ENCODE measurements at regions not wholly inside any gene's neighbourhood (a gene's known extent, or its start where the extent isn't known, plus 50 kb on each side); places are given as distances from the start of the nearest gene placed in this dataset.
"Not testable (repeated sequence)": the region's sequence is repeated elsewhere in the genome, so short reads cannot be mapped to it uniquely, and the experiment has no call there.

DNA sequence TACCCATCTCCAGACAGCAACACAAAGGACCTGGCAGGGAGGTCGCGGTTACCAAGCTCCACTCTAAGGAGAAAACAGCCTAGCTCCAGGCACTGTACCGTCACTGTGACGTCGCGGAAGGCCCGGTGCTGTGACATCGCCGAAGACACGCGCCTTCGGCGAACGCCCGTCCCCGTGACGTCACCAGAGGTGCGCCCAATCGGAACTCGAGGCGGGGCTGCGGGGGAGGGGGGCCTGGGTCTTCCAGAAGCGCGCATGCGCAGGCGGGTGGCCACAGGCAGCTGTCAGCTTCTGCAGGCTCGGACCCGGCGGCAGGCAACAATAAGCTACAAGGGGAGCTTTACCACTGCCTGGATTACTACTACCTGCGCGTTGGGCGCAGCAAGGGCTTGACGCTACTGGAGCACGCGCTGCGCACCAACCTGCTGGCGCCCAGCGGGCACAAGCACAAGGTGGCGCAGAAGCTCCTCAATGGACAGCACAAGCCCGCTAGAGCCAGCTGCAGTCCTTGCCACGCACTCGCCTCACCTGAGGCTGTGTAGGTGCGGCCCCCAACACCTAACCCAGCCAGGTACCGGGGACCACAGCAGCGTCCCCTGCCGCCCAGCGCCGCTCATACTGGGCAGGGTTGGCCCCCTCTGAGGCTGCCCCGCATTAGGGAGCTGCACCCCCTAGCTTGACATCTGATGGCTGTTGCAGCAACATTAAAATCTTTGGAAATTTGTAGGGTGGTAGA, 208.4 kb downstream of the TPST1 start:
- DNase-seq (ENCODE audit: low spot score), result no peak

DNA sequence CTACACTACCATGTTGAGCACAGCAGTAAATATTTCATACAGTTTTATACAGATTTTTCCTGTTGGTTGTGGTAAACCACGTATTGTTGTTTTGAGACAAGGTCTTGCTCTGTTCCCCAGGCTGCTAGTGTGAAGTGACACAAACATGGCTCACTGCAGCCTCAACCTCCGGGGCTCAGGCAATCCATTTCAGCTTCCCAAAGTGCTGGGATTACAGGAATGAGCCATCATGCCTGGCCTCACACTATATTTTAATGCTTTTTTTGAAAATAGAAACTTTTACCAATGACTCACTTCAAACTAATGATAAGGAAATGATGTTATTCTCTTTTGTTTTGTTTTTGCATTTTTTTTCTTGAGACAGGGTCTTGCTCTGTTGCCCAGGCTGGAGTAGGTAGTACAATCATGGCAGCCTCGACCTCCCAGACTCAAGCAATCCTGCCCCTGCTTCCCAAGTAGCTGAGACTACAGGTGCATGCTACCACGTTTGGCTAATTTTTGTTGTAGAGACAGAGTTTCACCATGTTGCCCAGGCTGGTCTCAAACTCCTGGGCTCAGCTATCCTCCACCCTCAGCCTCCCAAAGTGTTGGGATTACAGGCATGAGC, 210.6 kb downstream of the TPST1 start:
- DNase-seq (ENCODE audit: low spot score), result no peak

DNA sequence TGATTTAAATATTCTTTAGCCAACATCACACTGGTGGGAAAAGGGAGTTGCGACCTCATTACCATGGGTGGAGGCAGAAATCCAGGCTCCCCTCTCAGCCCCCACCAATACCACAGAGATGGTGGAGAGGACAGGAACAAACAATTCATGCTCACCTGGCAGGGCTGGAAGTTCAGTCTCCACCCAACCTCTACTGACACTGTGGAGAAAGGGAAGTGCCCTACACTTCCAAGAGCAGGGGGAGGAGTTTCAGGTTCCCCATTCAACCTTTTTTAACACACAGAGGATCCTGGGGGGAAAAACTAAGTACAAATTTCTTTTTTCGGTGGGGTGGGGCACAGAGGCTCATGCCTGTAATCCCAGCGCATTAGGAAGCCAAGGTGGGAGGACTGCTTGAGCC, 210.1 kb upstream of the KCTD7 start:
- DNase-seq (ENCODE audit: low spot score), result no peak

DNA sequence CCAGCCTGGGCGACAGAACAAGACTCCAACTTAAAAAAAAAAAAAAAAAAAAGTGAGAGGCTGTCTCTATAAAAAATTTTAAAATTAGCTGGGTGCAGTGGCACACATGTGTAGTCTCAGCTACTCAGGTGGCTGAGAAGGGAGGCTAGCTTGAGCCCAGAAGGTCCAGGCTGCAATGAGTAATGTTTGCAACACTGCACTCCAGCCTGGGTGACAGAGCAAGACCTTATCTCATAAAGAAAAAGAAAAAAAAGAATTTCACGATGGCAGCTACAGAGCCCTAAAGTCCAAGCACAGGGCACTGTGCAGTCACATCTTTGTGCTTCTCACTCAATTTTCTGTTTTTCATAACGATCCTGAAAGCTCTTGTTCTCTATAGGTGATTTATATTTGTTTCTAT, 209.5 kb upstream of the KCTD7 start:
- no peak for DNase-seq (ENCODE audit: low spot score)

DNA sequence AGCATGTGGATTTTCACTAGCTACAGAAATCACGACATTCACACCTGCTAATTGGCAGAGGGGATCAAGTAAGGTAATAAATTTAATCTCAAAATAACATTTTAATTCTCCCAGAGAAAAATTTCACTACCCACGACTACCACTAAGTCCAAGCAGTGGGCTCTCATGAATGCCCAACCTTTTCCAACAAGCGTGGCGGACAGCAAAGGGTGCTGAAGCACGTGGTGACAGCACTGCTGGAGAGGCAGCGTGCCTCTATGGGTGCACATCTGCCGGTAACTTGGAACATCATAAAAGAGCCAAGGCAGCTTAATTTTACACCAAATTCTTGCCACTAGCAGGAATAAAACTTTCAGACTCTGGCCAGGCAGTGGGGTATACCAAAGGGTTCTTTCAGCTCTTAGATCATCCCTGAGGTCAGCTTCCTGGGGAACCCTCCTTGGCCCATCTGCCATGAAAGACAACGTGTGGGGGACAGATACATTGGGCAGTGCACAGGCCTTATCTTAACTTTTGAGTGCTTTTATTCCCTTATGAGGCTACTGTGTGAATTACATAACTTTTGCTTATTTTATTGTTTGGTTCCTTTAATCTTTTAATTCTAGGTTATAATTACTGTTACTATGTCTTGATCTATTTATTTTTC, 206.7 kb upstream of the KCTD7 start:
- no peak for DNase-seq (ENCODE audit: low spot score)

DNA sequence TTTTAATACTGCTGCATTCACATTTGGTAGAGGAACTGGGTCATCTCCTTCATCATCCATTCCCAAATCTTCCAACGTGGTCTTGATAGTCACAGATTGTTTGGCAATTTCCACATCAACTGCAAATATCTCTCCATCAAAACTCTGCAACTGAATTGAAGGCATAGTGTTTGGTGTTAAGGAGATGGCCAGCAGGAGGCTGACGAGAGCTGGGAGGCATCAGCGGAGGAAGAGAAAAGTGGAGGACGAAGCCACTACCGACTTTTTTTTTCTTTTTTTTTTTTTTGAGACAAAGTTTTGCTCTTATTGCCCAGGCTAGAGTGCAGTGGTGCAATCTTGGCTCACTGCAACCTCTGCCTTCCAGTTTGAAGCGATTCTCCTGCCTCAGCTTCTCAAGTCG, 205.0 kb upstream of the KCTD7 start:
- no peak for DNase-seq (ENCODE audit: low spot score)

DNA sequence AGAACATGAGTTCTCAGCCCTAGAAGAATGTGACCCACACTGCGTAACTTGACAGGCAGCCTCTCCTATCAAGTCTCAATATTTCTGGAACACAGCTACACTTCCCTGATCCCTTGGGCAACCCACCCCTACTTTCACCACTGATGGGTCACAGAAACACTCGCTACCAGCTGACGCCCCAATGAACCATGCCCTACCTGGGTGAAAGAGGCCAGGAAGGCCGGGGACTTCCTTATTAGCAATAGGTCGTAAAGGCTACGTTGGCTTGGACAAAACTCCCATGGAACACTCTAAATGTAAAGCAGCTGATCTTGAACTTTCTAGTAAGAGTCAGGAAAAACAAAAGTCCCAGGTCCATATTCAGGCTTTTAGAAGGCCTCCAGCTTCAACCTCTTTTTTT, 202.3 kb upstream of the KCTD7 start:
- DNase-seq (ENCODE audit: low spot score), result no peak

DNA sequence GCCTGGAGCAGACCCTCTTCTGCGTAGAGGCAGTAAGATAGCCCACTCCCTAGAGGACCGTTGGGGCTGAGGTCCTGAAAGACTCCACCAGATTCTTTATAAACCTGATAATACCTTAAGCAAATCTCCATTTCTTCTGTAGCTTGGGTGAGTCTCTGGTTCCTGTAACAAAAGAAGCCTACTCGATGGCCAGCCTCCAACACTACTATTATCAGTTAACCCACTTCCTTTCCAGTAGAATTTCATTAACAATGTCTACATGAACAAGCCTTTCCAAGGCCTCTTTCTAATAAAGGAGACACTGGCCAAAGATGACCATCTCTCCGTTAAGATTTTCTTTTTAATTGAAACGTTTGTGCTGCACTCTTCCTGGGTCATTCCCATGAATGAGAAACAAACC, 201.7 kb upstream of the KCTD7 start:
- no peak for DNase-seq (ENCODE audit: low spot score)

DNA sequence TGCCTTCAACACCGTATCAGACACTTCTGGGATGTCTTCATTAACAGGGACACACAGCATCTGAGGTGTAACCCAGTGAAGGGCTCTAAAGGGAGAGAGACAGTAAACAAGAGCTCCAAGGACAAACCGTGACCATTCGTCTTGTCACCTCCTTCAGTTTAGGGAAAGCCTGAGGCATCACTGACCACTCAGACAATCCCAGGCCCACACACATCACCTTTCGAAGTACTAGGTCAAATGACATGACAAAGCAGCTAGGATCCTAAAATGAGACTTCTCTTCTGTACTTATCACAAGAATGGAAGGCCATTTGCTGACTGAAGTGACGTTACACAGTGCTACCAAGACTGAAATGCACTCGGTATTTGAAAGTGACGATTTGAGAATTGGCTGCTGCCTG, 200.7 kb upstream of the KCTD7 start:
- no peak for DNase-seq (ENCODE audit: low spot score)

DNA sequence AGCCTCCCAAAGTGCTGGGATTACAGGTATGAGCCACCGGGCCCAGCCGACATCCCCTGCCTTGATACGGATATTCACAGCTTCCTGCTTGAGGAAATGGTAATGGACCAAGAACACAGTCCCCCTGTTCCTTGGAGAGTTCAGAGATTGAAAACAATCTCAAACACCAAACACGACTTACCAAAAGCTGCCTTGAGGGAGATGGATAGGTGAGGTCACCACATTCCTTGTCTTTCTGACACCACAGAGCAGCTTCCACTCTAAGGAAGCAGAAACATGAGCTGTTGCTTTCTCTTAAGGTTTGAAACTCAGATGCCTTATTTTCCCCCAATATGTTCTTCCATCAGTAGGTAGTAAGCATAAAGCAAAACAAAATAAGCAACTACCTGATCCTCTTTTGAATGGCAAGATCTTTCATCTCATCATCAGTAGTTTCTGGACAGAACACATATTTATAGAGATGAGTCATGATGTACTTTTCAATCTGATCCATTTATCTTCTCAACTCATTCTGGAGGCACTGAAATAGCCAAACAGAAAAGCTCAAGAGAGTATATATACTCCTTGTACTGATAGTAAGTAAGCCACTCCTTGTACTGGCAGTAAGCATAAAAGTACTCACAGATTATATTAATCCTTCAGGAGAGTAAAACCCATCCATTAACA, 199.1 kb upstream of the KCTD7 start:
- no peak for DNase-seq (ENCODE audit: low spot score)

DNA sequence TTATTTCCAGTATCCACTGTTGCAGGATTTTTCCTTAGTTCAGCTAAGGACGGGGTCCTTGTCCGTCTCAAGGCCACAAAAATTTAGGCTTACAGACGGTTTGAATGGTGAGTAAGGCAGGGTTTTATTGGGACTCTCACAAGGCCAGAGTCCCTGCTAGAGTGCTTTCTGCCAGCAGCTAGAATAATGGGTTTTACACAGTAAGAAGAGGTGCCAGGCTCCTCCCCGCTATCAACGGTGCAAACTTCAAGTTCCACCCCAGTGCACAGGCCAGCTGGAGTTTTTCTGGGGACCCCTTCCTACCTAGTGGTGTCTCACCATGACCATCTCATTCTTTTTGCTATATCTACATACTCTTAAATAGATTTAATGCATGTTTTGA, 198.5 kb upstream of the KCTD7 start:
- DNase-seq (ENCODE audit: low spot score), result no peak

DNA sequence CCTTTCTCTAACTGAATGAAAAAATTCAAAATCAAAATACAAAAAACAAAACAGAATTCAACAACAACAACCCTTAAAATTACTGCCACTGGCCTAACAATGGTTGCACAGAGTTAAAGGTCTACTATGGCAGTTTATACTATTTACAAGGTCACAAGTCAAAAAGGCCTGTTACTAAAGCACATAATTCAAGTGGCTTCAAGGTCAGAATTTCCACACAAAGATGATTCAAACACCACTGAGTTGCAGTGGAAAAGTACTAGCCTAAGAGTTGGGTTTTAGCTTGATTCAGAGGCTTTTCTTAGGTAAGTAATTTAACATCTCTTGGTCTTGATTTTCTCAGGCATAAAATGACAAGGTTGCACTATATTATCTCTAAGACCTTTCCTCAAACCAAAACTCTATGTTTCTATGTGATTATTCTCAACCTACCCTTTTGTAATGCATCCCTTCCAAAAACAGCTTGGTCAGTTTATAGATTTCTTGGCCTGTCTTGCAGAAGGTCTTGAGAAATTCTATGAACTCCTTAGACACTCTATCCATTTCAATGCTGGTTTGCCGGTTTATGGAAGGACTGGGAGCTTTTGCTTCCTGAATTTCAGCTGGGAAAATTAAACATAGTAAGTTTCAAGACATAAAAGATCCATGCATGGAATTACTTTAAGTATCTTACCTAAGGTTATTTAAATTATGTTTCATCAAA, 189.8 kb upstream of the KCTD7 start:
- DNase-seq (ENCODE audit: low spot score), result not testable (repeated sequence)

DNA sequence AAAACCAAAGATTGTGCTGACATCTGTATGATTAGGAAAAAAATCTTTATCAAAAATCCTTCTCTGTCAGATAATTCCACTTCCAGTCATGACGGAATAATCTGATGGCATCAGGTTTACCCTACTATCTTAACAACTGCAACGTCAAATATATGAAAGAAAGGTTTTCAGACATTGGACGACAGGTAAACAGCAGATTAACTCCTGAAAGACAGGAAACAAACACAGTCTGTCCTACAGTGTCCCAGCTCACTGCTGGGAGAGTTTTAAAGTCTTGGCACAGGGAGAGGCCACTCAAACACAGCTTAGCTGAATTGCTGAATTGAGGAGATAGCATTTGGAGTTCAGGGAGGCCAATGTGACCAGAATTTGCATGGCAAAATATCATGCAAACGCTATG, 186.3 kb upstream of the KCTD7 start:
- DNase-seq (ENCODE audit: low spot score), result no peak

DNA sequence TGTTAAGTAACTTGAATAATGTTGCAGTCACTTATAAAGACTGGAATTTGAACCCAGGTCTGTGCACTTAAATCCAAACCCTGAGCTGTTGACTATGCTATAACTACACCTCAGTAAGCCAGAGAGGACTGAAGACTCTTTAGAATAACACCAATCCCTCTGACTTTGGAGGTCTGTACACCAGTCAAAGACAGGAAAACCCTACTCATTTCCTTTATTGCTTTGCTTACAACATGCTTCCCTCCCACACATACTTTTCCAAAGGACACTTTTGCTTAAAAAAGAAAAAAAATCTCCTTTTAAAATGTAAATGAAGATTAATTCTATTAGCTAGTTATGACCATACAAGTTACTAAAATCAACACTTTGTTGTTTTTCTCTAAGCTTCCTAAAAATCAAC, 184.7 kb upstream of the KCTD7 start:
- DNase-seq (ENCODE audit: low spot score), result no peak

DNA sequence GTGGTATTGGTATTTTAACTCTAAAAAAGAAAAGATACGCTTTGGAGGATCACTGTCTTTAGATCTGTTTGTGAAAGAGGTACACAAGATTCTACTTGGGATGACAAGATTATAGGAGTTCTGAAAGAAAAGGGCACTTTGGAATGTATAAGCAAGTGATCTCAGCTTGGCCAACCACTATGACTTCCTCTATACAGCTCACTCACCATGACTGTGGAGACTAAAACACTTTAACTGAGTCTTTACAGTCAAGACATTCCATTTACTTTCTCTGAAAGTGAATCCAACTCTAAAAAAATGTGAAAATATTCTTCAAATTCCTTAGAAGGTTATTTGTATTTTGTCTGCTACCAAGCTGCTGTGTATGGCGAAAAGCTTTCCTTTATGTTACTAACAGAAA, 181.7 kb upstream of the KCTD7 start:
- DNase-seq (ENCODE audit: low spot score), result not testable (repeated sequence)

DNA sequence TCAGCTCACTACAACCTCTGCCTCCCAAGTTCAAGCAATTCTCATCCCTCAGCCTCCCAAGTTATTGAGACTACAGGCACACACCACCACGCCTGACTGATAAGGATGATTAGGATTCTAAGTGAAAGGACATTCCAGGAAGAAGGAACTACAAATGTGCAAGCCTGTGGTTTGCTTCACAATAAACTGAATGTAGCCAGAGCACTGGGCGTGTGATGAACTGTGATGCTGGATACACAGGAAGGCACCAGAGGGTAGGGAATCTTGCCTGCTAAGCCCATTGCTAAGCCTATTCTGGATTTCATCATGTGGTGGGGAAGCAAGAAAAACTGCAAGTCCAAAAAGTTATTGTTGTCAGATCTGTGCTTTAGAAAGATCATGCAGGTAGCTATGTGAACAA, 177.9 kb upstream of the KCTD7 start:
- DNase-seq (ENCODE audit: low spot score), result not testable (repeated sequence)

DNA sequence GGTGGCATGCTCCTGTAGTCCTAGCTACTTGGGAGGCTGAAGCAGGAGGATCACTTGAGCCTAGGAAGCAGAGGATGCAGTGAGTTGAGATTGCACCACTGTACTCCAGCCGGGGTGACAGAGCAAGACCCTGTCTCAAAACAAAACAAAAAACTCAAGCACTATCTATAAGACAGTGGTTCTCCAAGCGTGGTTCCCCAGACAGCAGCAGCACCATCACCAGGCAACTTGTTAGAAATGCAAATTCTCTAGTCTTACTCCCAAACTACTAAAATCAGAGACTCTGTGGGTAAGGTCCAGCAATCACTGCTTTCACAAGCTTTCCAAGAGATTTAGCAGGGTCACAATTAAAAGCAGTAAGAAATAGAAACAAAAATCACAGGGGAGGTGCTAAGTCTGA, 177.0 kb upstream of the KCTD7 start:
- DNase-seq (ENCODE audit: low spot score), result not testable (repeated sequence)

DNA sequence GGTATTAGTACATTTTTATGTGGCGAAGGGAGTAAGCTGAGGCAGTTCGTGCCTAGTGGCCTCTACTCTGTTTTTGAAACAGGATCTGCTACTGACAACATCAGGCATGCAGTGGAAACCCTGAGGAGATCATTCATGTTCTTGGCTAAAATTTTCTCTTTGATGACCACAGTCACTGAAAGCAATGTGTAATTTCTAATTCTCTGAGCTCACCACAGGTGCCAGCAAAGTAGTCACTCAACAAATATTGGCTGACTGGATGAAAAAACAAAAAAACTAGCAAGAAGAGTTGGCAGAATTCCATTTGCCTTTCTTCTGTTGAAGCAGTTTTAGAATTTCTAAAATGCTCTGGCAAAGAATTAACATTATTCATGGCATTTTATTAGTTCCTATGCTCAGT, 176.5 kb upstream of the KCTD7 start:
- no peak for DNase-seq (ENCODE audit: low spot score)

DNA sequence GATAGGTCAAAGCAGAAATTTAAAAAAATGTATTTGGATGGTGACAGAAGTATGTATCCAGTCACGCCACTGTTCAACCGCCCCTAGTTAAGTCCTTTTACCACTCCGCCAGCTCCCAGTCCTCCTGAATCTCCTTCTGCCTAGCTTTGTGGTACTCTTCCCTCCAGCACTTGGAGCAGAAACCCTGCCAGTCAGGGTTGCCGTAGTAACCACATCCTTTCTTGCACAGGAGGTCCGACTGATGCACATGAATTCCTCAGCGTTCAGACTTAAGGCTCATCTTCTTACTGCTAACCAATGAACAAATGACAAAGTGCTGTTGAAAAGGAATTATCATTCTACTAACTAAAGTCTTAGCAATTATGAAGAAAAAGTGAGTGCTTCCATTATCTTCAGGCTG, 175.3 kb upstream of the KCTD7 start:
- no peak for DNase-seq (ENCODE audit: low spot score)

DNA sequence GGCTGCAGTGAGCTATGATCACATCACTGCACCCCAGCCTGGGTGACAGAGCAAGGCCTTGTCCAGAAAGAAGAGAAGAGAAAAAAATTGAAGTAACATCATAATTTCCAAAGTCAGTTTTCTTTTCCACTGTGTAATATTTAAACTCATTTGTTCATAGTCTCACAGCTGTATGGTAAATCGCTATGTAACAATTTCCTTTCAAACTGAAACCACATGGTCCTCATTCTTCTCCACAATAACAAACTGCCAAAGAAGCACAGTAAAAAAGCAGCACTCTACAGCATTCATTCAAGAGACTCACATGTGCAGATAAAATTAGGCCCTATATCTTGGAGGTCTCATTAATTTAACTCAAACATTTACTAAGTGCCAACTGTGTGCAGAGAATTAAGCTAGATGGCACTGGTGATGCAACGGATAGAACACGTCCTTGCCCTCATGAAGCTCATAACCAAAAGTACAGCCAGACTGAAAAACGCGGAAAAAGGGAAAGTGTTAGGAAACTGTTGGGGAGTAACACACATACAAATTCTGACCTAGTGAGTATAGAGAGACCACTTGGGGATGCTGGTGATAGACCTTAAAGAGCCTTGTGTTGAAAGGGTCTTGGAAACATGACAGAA, 174.0 kb upstream of the KCTD7 start:
- DNase-seq (ENCODE audit: low spot score), result no peak

DNA sequence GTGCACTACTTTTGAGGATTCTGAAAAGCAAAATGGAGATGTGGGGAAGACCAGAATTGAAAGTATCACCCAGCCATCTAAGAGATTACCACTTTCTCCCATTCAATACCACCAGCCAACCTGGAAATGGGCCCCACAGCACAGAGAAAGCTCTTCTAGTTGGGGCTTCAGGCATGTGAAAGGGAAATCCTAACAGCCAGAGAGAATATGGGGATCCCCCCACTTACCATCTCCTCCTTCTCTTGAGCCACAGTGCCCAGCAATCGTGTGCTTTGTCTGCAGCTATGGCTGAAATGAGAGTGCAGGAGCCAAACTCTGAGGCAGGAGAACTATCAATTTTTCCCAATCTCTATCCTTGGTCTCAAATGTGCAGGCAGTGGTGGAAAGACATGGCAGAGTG, 173.2 kb upstream of the KCTD7 start:
- DNase-seq (ENCODE audit: low spot score), result not testable (repeated sequence)

DNA sequence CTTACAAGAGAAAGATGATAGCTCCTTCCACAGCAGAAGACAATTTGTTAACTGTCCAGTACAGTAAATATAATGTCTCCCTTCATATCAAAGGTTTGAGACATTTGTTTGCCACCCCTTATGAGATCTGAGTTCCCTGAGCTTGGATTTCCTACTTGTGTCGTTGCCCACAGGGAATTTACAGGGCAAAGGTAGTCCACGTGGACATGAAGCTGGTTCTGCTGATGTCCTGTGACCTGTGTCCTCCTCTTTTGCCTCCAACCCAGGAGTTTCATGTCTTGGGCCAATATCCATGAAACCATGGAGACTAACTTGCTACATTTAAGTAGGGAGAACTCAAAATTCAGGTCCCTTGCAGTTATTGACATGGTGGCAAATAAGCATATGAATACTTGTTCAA, 172.2 kb upstream of the KCTD7 start:
- DNase-seq (ENCODE audit: low spot score), result not testable (repeated sequence)
